SHP77 (cell line): ENCODE measurements at regions not wholly inside any gene's neighbourhood (a gene's known extent, or its start where the extent isn't known, plus 50 kb on each side); places are given as distances from the start of the nearest gene placed in this dataset.

Source experiments
- DNase-seq, 2 experiments: peaks; one replicate each; lab custom pipeline; 2025; lab: John Stamatoyannopoulos, UW

GRCh38 chr7:25859412-25860274, 292.4 kb upstream of the NFE2L3 start:
- no peak for DNase-seq

DNA sequence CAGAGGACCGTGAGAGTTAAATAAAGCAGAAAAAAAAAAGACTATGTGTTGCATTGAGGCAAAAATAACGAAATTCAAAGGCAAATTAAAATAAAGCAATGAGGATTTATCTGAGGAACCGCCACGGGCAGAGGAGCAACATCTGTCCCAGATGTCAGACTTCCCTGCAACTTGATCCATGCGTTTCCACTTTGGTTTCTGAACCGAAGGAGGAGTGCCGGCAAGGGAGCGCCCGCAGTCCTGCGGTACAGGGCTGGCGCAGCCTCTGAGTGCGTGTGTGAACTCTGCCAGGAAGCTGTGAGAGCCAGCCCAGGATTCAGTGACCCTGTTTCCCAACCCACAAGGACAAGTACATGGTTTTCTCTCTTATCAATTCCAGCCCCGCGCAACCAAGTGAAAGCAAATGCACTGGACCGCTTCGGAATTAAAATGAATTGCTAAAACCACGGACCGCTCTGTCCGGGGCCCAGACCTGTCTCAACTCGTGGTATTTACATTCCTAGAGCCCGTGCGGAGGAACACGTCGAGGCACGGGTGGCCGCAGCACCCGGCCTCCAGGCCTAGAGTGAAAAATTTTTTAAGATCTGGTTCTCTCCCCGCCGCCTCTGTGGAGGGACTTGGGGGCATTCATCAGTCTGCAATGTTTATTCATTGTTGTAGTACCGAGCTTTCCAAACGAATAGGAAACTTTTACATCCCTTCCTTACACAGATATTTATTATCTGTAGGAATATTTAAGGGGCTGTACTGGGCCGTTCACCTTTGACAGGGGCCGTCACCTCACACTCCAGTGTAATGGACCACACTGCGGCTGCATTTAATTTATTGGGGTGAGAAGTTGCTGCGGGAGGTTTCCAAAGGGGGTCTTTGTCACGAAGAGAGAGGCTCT, 291.5 kb upstream of the NFE2L3 start:
- no peak for DNase-seq

DNA sequence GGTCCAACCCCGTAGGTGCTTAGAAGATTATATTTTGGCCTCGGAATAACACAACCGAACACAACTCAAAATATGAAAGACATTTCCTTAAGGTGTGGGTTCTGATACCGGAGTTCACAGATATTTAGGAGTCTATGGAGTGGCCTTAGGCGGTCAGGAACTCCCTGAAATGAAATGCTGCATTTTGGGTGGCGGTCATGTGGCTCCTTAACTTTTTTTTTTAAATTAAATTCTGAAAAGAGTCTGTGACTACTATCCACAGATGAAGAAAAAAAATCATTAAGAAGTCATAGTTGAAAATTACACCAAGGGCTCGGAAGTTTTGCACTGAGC, 290.9 kb upstream of the NFE2L3 start:
- no peak for DNase-seq

GRCh38 chr7:25861601-25862260, 290.3 kb upstream of the NFE2L3 start:
- no peak for DNase-seq

GRCh38 chr7:25862261-25863004, 289.6 kb upstream of the NFE2L3 start:
- DNase-seq: peak; percentile 100

- DNase-seq: no peak
These were observed 288.8 kb upstream of the NFE2L3 start for GRCh38 chr7:25863005-25863728.

GRCh38 chr7:25863729-25864110, 288.3 kb upstream of the NFE2L3 start:
- no peak for DNase-seq

DNA sequence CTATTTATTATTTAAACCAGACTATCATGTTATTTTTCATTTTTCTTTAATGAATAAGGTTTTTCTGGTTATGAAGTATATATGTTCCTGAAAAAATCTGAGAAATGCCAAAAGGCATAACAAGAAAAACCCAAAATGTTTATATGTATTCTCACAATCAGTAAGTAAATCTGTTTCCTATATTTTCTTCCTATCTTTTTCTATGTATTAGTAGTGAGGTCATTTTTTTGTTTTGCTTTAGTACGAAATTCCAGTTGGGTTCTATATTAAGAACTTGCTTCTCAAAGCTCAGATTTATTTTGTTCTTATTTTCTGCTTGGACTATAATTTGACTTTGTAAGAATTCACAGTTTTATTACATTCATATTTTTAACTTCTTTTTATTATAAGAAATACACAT, 287.5 kb upstream of the NFE2L3 start:
- no peak for DNase-seq

DNA sequence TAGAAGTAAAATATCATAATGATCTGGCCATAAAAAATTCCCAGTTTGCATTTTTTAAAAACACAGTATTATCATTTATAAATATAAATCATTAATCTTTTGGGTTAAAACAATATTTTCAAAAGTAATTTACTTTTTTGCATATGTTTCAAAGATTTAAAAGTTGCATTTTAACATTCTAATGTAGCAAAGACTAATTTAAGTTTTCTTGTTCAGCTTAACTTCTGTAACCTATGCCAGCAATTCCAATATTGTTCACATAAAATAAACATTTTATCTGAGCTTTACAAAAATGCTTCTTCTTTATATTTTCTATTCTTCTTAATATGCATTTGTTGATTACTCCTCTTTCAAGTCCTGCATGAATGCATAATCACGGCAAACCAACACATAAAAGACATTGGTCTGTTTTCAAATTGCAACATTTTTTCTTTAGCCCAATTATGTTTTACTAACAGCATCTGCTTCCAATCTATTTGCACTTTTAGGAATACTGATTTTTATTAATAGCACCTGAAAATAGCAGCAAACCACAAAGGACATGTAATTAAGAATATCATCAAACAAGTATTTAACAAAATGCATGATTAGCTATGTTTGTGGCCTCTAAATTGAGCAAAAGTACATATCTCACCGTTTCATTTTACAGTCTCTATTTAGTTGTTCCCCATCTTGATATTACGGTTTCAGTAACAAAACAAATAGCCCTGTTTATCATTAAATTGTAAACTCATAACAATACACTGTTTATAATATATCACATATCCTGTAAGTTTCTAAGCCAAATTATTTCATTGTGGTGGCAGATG, 286.9 kb upstream of the NFE2L3 start:
- DNase-seq: no peak

DNA sequence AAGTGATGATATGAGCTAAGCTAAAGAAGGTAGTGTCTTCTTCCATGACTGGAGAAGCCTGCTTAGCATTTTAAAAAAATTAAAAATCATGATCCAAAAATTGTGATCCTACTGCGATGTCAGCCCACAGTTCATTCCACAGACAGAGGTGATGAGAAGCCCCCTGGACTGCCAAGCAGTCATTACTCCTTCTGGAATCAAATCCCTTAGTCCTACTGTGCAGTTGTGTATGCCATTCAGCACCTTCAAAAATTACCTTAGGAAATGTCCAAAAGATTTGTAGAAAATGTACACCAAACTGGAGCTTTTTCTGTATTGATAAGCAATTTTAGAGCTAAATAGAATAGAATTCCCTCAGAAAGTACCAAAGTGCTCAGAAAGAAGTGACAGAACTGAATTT, 283.5 kb upstream of the NFE2L3 start:
- DNase-seq: no peak

DNA sequence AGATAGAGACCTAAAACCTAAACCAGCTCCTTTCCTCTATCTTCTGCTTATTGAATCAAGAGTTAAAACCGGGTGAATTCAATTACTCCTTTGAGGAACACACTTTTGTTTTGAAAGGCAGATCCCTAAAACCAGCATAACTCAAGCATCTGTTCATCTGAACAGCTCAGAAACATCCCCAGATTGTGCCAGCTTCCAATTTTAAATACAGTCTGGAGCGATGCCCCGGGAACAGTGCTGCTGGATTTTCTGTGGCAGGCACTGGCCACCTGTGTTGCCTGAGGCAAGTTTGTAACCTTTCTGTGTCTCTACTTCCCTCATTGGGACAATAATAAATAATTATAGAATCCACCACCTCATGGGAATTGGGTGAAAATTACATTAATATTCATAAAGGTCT, 281.4 kb upstream of the NFE2L3 start:
- no peak for DNase-seq

- no peak for DNase-seq
These were observed 275.9 kb upstream of the NFE2L3 start for GRCh38 chr7:25876092-25876491.

- no peak for DNase-seq
These were observed 273.9 kb upstream of the NFE2L3 start for GRCh38 chr7:25877802-25878789.

DNA sequence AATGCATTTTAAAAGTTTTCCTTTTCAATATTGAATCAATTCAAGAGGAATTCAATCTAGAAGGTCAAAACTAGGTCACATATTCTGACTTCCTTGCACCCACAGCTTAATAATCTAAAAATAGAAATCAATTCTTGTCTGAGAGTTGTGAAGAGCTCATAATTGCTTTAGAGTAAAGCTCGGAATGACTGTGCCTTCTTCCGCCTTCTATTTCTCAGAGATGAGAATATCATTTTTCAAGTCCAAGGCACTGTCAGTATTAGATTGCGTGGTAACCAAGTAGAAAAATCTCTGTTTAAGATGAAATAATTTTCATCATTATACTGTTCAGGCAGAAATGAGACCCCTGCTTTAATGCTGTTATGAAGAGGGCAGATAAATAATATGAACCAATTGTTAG, 272.2 kb upstream of the NFE2L3 start:
- DNase-seq: no peak

GRCh38 chr7:25881317-25882037, 270.5 kb upstream of the NFE2L3 start:
- no peak for DNase-seq

DNA sequence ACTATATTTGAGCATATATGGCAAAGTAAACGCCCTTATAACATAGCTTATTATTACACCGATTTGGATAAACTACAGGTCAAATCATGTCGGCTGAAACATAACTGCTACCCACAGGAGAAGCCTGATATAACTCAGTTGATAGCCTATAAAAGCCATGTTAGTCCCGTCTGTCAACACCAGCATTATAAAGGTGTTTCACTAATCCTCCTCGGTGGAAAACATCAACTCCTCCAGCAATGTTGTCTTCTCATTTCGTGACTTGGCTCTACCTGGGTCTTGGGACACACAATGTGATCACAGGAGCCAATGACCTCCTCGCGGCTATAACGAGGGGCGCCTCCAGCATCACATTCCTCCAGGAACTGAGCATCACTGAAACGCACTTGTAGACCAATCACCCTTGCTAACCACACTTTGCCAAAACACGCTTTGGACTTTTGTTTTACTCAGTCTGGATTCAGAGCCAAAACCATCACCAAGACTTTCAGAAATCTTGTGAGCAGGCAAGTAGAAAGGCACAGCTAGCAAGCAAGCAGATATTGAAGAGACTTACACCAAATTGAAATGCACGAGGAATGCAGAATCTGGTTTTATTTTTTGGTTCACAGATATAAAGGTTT, 269.7 kb upstream of the NFE2L3 start:
- no peak for DNase-seq

DNA sequence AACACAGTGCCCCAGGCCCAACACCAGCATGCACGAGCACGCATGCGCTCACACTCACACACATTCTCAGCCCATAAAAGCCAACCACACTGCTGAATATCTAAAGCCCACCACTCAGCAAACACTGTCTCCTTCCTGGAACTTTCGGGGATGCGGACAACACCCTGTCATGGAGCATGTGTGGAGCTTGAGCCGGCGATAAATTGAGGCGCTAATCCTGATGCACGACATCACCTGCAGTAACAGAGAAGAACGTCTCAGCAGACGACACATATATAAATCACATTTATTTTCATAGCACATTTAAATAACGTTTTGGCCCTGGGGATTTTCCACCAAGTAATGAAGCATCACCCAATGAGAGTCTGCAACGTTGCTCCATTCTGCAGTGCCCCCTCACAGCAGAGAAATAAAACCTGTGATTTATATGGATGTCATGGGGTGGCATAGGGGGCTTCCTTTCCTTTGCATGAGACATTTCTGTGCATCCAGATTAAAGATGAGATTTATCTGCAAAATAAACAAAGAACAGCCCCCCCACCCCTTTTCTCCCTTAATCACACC, 267.7 kb upstream of the NFE2L3 start:
- no peak for DNase-seq
